ENCODE measurements at regions not wholly inside any gene's neighbourhood (a gene's known extent, or its start where the extent isn't known, plus 50 kb on each side); places are given as distances from the start of the nearest gene placed in this dataset.

- H3K27ac ChIP-seq, result peak overlapping the region; percentile 35; the same call in 1 of the 2 replicates
Observed at GRCh38 chr2:41963661-41964525, 83.9 kb upstream of the PKDCC start.

DNA sequence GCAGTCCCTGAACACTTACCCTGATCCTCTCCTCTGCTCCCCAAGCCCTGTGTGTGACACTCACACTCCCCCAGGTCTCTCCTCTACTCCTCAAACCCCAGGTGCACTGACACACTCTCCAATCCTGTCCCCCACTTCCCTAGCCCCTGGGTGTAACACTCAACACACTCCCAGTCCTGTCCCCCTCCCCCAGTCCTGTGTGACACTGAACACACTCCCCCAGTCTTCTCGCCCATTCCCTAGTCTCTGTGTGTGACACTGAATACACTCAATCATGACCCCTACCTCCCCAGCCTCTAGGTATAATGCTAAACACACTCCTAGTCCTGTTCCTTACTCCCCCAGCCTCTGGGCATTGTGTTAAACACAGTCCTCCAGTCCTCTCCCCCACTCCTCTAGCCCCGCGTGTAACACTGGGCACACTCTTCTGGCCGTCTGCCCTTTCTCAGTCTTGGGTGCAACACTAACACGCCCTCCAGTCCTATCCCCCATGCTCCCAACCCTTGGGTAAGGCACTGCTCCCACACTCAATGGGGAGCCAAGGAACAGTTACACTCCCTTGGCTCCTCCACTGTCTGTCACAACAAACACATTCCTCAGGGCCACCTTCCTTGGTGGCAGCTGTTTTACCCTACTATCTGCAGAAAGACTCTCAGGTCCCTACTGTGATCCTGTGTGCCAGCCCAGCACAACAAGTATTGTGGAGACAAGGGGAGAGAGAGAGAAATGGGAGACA, 82.5 kb upstream of the PKDCC start:
- Histone ChIP-seq H3K27me3 (no peaks in the 10 kb centered on the region), H3K9ac (no peak overlapping the region), H3K36me3 (no peaks in the 10 kb centered on the region), H4K20me1 (no peaks in the 10 kb centered on the region), H3K27ac (peak overlapping the region; percentile 6; the same call in 1 of the 2 replicates), H3K4me3 (no peak overlapping the region), H3K9me3 (no peaks in the 10 kb centered on the region), H3K4me1 (peaks cover 39% of the 10 kb centered on the region), H3K4me2 (no peak overlapping the region)
- no peak for TF ChIP-seq Cebpa-rat (IDR thresholded peaks at IDR 0.05)

More at GRCh38 chr2:41963661-41964525, 83.9 kb upstream of the PKDCC start:
- Histone ChIP-seq H3K36me3 (no peaks in the 10 kb centered on the region), H3K9me3 (no peaks in the 10 kb centered on the region), H3K9ac (no peak overlapping the region), H4K20me1 (no peaks in the 10 kb centered on the region), H3K4me2 (peak overlapping the region; percentile 58), H3K27me3 (no peaks in the 10 kb centered on the region), H3K4me1 (peaks cover 43% of the 10 kb centered on the region), H3K4me3 (no peak overlapping the region)
- TF ChIP-seq Cebpa-rat (IDR thresholded peaks at IDR 0.05), result no peak

GRCh38 chr2:41965909-41966295, 81.9 kb upstream of the PKDCC start:
- H4K20me1 ChIP-seq, result no peaks in the 10 kb centered on the region
- no peak overlapping the region for H3K4me3 ChIP-seq
- H3K4me2 ChIP-seq, result no peak overlapping the region
- H3K27ac ChIP-seq, result peak overlapping the region; percentile 6; the same call in 1 of the 2 replicates
- no peak for TF ChIP-seq Cebpa-rat (IDR thresholded peaks at IDR 0.05)
- no peaks in the 10 kb centered on the region for H3K36me3 ChIP-seq
- H3K9ac ChIP-seq, result no peak overlapping the region
- no peaks in the 10 kb centered on the region for H3K9me3 ChIP-seq
- H3K27me3 ChIP-seq, result no peaks in the 10 kb centered on the region
- H3K4me1 ChIP-seq, result peaks cover 39% of the 10 kb centered on the region

DNA sequence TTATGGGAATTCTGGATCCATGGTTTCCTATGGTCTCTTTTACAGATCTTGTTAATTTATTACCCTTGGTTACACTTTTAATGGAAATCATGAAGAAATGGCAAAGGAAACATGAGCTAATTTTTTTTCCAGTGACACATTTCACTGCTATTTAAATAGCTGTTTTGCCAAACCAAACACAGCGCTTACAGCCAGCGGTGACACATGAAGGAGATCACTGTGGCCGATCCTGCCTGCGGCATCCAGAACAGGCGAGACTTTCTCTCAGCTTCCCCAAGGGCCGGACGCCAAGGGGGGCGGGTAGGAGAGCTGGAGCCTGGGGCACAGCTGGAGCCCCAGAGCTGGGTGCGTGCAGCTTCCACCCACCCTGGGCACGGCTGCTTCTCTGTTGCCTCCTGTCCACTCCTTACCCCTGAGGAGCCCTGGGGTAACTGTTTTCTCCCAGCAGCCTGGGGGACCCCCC, 81.4 kb upstream of the PKDCC start:
- Histone ChIP-seq H3K4me1 (peaks cover 39% of the 10 kb centered on the region), H3K4me3 (no peak overlapping the region), H4K20me1 (no peaks in the 10 kb centered on the region), H3K27me3 (no peaks in the 10 kb centered on the region), H3K27ac (no peak overlapping the region), H3K36me3 (no peaks in the 10 kb centered on the region), H3K4me2 (no peak overlapping the region), H3K9me3 (no peaks in the 10 kb centered on the region), H3K9ac (no peak overlapping the region)
- no peak for TF ChIP-seq Cebpa-rat (IDR thresholded peaks at IDR 0.05)

DNA sequence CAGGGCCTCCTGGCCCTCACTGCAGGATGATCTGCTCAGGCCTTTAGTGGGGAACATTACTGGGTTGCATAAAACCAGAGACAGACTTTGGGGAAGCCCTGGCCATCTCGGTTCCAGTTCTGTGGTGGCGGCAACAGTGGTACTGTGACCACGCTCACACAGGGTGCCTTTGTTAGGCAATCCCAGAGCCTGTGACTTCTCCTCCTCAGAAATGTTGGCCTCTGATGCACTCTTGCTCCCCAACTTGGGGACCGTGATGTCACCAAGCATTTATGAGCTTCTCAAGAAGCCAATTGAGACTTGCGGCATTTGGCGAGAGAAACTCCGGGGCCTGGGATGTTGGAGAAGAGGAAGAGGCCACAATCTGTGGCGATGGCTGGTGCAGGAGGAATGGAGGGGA, 80.9 kb upstream of the PKDCC start:
- Histone ChIP-seq H3K27ac (no peak overlapping the region), H3K36me3 (no peaks in the 10 kb centered on the region), H3K9me3 (no peaks in the 10 kb centered on the region), H3K4me2 (no peak overlapping the region), H3K27me3 (no peaks in the 10 kb centered on the region), H3K4me3 (no peak overlapping the region), H3K4me1 (peaks cover 41% of the 10 kb centered on the region), H3K9ac (no peak overlapping the region), H4K20me1 (no peaks in the 10 kb centered on the region)
- TF ChIP-seq Cebpa-rat (IDR thresholded peaks at IDR 0.05), result no peak

GRCh38 chr2:41967476-41968181, 80.2 kb upstream of the PKDCC start:
- Histone ChIP-seq H3K27ac (no peak overlapping the region), H3K27me3 (no peaks in the 10 kb centered on the region), H3K4me2 (no peak overlapping the region), H3K9me3 (no peaks in the 10 kb centered on the region), H4K20me1 (no peaks in the 10 kb centered on the region), H3K4me1 (peaks cover 48% of the 10 kb centered on the region), H3K4me3 (no peak overlapping the region), H3K9ac (no peak overlapping the region), H3K36me3 (no peaks in the 10 kb centered on the region)
- TF ChIP-seq Cebpa-rat (IDR thresholded peaks at IDR 0.05), result no peak

GRCh38 chr2:41968182-41968578, 79.6 kb upstream of the PKDCC start:
- no peaks in the 10 kb centered on the region for H4K20me1 ChIP-seq
- H3K4me2 ChIP-seq, result no peak overlapping the region
- no peaks in the 10 kb centered on the region for H3K27me3 ChIP-seq
- no peaks in the 10 kb centered on the region for H3K9me3 ChIP-seq
- H3K36me3 ChIP-seq, result no peaks in the 10 kb centered on the region
- H3K27ac ChIP-seq, result no peak overlapping the region
- H3K4me3 ChIP-seq, result no peak overlapping the region
- no peak overlapping the region for H3K9ac ChIP-seq
- peaks cover 49% of the 10 kb centered on the region for H3K4me1 ChIP-seq
- no peak for TF ChIP-seq Cebpa-rat (IDR thresholded peaks at IDR 0.05)

DNA sequence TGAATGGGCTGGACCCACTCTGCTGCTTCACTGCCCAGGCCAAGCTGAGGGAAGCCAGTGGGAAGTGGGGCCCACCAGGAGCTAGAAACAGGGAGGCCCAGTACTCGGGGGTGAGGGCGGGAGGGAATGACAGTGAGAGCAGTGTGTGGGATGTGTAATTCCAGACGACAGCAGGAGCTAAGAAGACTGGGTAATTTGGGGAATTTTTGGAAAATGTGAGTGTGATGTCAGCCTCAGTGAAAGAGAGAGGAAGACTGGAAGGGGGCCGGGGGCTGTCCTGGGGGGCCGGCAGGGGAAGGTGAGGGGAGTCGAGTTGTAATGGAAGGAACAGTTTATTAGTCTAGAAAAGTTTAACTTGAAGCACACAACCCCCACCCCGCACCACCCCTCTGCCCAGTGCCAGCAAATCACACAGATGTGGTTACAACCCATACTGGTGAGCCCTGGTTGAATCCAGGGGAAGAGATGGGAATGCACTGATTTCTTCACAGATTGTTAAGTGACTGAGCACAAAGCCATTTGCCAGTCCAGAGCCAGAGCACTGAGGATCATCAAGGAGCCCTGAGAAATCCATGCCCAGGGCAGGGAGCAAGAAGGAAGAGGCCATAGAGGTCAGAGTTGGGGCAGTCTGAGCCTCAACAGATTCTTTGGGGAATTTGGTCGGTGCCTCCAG, 76.7 kb upstream of the PKDCC start:
- Histone ChIP-seq H4K20me1 (no peaks in the 10 kb centered on the region), H3K27me3 (no peaks in the 10 kb centered on the region), H3K27ac (no peak overlapping the region), H3K4me1 (peaks cover 30% of the 10 kb centered on the region), H3K9ac (no peak overlapping the region), H3K4me3 (no peak overlapping the region), H3K9me3 (no peaks in the 10 kb centered on the region), H3K4me2 (no peak overlapping the region), H3K36me3 (no peaks in the 10 kb centered on the region)
- TF ChIP-seq Cebpa-rat (IDR thresholded peaks at IDR 0.05), result no peak

GRCh38 chr2:41972179-41972578, 75.6 kb upstream of the PKDCC start:
- H3K27ac ChIP-seq, result peak overlapping the region; percentile 49; the same call in 1 of the 2 replicates
- peaks cover 22% of the 10 kb centered on the region for H3K4me1 ChIP-seq
- H3K9ac ChIP-seq, result 0 out of 2 replicates have a peak overlapping the region, but pooled peaks have one; percentile 8
- H4K20me1 ChIP-seq, result no peaks in the 10 kb centered on the region
- H3K4me3 ChIP-seq, result no peak overlapping the region
- peak overlapping the region; percentile 78 for H3K4me2 ChIP-seq
- no peak for TF ChIP-seq Cebpa-rat (IDR thresholded peaks at IDR 0.05)
- no peaks in the 10 kb centered on the region for H3K36me3 ChIP-seq
- H3K27me3 ChIP-seq, result no peaks in the 10 kb centered on the region
- no peaks in the 10 kb centered on the region for H3K9me3 ChIP-seq
